GM12864 (cell line): ENCODE measurements at regions not wholly inside any gene's neighbourhood (a gene's known extent, or its start where the extent isn't known, plus 50 kb on each side); places are given as distances from the start of the nearest gene placed in this dataset.

Experiments used
- DNase-seq: peaks from one replicate; pipeline ENCODE4 v3.0.0-alpha.2; 2011; ENCODE audit warnings: low read depth
- H3K4me3 ChIP-seq: 2 replicates; pipeline ENCODE4 v1.5.1; 2011; ENCODE audit warnings: mild to moderate bottlenecking, low read depth, low read length, control low read depth
- TF ChIP-seq, protein P1 (sequence below): IDR thresholded peaks from 2 replicates; pipeline ENCODE4 v1.5.1; 2011; ENCODE audit warnings: low read depth, mild to moderate bottlenecking, moderate library complexity, low read length, control low read depth, inconsistent platforms; ENCODE audit errors: missing control alignments

DNA sequence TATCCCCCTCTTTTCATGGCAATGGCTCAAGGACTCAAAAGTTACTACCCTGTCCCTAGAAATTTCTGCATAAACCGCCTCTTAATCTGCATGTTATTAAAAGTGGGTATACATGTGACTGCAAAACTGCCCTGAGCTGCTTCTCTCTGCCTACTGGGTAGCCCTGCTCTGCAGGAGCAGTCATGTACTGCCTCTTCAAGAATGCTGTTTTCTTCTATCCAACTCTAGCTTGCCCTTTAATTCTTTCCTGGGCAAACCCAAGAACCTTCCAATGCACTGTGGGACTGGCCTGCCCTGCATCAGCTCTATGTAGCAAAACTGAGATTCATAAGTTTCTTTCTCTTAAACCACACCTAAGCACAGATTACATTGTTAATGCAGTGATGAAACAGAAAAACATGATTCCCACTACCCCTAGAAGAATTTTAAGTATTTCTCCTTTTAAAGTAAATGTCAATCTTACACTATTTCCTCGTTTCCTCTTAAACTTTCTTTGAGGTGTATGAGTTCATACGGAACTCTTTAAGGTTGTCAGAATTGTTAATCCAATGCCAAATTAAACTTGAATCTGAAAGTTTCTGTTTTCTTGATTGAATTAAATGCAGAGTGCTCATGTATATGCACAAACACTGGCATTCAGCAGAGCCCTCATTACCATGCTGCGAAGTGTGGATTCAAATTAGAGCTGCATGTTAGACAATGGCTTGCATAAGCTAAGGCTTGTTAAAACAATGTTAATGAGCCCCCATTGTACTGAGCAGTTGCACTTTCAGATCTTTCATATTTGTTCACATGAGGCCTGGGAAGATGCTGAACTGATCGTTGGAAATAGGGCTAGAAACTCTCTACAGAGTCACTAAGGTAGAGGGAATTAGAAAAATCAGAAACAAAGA lies 669.9 kb upstream of the PCDH20 start:
- TF ChIP-seq, protein P1, sequence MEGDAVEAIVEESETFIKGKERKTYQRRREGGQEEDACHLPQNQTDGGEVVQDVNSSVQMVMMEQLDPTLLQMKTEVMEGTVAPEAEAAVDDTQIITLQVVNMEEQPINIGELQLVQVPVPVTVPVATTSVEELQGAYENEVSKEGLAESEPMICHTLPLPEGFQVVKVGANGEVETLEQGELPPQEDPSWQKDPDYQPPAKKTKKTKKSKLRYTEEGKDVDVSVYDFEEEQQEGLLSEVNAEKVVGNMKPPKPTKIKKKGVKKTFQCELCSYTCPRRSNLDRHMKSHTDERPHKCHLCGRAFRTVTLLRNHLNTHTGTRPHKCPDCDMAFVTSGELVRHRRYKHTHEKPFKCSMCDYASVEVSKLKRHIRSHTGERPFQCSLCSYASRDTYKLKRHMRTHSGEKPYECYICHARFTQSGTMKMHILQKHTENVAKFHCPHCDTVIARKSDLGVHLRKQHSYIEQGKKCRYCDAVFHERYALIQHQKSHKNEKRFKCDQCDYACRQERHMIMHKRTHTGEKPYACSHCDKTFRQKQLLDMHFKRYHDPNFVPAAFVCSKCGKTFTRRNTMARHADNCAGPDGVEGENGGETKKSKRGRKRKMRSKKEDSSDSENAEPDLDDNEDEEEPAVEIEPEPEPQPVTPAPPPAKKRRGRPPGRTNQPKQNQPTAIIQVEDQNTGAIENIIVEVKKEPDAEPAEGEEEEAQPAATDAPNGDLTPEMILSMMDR: no peak
- no peak overlapping the region for H3K4me3 ChIP-seq
- DNase-seq: no peak

DNA sequence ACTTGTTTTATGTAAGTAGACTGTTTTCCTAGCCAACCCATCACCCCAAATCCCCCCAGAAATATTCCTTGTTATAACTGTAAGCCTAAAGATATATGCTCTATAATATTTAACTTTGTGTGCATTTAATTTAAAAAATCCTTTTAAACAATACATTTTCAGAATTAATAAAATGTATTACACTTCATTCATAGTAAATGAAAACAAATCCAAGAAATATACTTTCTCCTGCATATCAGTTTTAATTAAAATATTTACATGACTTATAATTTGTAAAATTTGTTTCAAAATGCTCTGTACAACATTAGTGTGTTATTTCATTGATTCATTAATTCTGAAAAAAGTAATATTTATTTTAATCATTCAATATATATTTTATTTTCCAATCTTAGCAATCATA lies 669.1 kb upstream of the PCDH20 start:
- H3K4me3 ChIP-seq: no peak overlapping the region
- TF ChIP-seq, protein P1: no peak
- no peak for DNase-seq

DNA sequence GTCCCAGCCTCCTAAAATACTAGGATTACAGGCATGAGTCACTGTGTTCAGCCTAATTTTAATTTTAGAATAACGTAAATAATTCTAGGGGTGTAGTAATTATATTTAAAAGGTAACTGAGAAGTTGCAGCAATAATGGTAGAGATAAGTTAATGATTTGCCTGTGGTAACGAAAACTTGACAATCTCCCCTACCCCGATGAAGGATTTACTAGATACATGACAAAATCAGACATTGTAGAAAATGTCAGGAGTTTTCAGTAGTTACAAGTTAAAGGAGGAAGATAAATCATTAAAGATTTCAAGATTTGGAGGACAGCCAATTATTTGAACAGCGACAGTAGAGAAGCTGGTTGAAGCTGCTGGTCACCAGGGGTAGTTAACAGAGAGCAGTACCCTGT lies 652.2 kb upstream of the PCDH20 start:
- DNase-seq: no peak
- no peak overlapping the region for H3K4me3 ChIP-seq
- TF ChIP-seq, protein P1: no peak

DNA sequence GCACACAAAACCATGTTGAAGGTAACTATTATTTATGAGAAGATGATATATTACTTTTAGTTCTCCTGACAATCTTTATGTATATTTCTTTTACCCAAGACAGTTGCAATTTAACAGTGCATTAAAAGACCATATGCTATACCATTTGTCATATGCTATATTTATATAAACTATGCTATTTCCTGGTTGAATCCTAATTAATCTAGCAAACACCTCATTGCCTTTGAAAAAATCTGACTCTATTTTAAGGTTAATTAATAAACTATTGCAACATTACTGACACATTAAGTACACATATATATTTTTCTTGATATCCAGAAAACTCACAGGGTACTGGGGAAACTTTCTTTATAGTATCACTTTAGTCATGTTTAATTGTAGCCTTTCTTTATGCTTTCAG lies 649.4 kb upstream of the PCDH20 start:
- TF ChIP-seq, protein P1: no peak
- DNase-seq: no peak
- no peak overlapping the region for H3K4me3 ChIP-seq

DNA sequence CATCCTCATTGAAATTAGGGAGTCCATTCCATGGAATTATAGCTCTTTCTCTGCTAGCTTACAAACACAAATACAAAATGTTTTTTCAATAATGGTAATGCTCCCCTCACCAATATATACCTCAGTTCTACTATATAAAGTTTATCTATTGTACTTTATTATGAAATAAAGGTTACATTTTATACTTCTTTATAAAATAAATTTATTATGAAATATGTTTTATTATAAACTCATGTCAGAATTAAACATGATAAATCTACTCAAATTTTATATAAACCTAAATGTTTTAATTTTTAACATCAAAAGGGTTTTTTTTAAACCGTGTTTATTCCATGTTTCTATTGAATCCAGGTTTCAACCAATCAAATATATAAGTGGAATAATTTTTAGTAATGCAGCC lies 646.1 kb upstream of the PCDH20 start:
- H3K4me3 ChIP-seq: no peak overlapping the region
- TF ChIP-seq, protein P1: no peak
- DNase-seq: no peak

DNA sequence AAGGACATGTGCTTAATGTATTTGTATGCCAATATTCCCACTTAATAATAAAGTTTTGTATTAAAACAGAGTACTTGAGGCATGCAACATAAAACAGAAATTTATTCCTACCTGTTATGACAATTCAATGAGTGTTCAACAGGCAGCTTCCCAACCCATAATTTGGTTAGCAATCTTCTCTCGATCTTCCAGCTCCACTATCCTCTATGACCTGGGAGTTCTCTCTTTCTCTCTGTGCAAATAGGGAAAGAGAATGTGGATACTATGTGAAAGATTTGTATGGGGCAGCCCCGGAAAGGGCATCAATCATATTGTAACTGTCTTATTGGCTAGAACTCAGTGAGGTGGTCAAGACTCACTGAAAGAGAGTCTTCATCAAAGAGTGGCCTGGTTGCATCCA lies 644.9 kb upstream of the PCDH20 start:
- TF ChIP-seq, protein P1: no peak
- no peak overlapping the region for H3K4me3 ChIP-seq
- DNase-seq: no peak

DNA sequence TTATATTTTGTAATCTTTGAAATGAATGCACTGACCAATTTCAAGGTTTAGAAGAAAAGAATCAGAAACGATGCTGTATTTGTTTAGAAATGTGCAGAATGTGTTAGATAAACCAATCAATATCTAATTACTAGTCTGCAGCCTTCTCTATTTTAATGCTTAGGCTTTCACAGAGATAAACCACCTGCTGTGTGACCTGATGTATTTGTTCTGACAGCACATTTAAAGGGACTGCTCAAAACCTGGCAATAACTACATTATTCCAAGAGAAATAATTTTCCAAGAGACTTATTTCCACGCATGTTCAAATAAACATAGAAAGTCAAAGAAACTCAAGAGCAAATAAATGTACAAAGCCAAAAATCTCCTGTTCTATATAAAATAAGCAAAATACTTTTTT lies 641.6 kb upstream of the PCDH20 start:
- TF ChIP-seq, protein P1: no peak
- DNase-seq: no peak

More for the DNA sequence above, 641.6 kb upstream of the PCDH20 start:
- H3K4me3 ChIP-seq: no peak overlapping the region
